HG02610 (cell line): ENCODE measurements at regions not wholly inside any gene's neighbourhood (a gene's known extent, or its start where the extent isn't known, plus 50 kb on each side); places are given as distances from the start of the nearest gene placed in this dataset.

ENCODE experiments used
- ATAC-seq: cut with Tn5 transposase; IDR thresholded peaks from one replicate; pipeline ENCODE4 v1.9.1; 2021; ENCODE audit warnings: mild to moderate bottlenecking, moderate library complexity; ENCODE audit not compliant: unreplicated experiment

DNA sequence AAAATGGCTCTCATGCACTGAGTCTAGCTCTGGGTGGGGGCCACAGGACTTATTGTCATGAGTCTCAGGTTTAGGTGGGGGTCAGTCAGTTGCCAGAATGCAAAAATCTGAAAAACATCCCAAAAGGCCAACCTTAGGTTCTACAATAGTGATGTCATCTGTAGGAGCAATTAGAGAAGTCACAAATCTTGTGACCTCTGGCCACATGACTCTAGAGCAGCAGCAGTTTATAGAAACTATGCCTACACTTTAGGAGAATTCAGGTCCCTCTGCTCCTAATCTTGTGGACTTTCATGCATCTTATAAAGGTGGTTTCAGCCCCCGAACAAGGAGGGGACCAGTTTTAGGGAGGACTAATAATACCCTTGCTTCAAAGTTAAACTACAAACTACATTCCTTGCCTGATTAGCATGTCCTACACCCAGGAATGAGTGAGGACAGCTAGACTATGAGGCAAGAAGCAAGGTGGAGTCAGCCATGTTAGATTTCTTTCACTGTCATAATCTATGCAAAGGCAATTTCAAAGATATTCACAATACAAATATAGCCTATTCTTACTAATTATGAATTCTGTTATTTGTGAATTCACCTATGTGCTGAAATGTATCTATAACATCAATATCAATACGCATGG is 123.5 kb upstream of the ADCY1 start:
- no peak for ATAC-seq

DNA sequence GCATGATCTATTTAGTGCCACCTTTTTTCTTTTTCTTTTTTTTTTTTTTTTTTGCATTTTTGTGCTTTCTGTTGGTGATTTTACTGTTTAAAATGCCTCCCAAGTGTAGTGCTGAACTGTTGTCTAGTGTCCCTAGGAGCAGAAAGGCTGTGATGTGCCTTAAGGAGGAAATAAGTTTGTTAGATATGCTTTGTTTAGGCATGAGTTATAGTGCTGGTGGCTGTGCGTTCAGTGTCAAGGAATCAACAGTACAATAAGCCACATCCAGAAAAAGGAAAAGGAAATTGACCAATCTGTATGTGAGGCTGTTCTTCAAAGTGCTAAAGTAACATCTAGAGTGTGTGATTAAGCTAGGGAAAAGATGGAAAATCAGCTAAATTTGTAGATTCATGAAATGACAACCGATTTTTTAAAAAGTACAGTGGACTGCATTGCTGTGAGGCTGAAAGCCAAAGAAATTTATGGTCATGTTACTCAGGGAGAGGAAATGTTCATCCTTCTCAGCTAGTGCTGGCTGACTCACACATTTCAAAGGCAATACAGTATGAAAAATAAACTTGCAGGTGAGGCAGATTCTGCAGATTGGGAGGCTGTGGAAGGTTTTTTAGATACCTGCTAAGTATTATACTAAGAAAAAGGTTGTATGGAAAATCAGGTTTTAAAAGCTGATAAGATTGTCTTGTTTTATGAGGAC is 122.7 kb upstream of the ADCY1 start:
- ATAC-seq: no peak

DNA sequence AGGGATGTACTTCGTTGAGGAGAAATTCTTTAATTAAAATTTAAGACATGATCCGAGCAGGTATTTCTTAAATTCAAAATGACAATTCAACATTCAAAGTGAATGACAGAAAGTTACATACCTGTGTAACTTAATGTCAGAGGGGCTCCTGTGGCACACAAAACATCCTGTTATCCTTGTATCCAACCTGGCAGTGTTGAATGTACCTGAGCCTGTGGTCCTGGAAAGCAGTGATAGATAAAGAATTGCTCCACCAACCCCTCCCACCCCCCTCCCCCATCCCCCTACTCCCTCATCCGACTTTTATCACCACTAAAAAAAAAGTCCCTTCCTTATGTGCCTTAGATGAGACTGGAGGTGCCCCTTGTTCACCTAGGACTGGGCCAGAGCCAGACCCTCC is 119.4 kb upstream of the ADCY1 start:
- ATAC-seq: no peak

DNA sequence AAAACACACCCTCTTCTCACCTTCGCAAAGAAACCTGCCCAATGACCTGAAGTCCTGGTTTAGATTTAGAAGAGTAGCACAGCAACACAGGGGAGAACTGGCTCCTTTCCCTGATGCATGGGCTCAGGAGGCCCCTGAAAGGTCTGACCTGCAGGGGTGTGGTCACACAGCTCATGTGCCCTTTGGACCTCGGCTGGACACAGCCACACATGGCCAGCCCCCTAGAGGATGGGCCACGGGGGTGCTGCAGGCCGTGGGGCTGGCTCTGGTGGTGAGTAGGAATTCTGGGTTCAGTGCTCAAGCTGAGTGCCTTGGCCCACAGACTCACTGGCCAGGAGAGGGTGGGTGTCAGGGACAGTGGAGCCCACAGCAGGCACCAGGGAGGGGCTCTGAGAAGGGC is 118.5 kb upstream of the ADCY1 start:
- ATAC-seq: no peak

DNA sequence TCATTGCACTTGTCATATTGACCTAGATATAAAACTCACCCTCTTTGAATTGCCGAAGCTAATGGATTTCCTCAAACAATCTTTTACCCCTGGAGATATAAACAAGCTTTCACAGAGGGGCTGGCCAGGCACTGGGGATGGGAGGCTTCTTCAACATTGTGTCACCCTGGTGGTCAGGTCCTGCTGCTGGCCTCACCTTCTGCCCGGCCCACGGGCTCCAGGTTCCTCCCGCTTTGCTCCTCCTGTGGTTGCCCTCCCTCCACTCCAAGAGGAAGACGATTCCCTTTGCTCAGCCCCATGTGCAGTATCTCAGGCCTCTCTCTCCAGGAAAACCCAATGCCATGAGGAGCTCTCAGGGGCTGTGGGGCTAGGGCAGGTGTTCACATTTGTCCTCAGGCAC is 118.1 kb upstream of the ADCY1 start:
- no peak for ATAC-seq

DNA sequence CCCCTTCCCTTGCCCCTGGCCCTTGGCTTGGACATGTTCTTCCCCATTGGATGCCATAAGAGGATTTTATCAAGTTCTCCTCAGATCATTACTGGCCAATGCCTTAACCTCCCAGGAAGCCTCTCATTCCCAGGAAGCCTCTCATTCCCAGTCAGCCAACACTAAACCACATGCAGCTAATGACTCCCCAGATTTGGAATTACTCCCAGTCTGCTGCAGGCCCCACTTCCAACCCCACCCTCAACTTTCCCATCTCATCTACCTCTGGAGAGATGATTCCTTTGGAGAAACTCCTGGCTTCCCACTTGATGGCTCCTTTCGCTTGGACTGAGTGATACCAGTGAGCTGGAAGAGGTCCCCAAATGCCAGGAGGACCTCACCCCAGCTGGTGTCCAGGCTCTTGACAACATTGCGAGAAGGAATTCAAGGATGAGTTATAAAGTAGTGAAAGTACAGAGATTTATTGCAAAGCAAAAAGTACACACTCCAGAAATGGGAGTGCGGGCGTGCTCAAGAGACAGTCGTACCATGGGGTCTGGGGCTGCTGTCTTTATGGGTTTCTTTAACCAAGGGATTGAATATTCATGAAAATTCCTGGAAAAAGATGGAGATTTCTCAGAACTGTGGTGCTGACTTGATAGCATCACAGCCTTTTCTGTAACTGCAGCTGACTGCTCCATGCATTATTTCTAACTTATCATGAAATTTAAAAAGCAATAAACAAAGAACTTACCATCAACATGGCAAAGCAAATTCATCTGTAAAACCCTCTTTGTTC is 117.2 kb upstream of the ADCY1 start:
- no peak for ATAC-seq

DNA sequence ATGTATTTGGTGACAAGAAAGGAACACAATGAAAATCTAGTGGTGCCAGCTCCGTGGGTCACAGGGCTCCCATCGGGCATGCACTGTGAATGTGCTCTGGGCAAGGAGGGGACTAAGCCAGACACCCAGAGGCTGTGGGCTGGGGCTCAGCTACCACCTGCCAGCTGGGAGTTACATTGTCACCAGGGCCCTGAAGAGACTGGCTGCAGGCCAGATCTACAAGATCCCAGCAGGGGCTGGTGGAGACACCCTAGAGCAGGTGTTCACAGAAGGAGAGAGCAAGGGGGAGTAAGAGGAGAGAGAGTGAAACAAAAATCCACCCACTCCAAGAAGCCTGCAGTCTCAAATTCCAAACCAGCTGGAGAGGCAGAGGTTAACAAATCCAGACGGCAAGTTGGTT is 116.6 kb upstream of the ADCY1 start:
- no peak for ATAC-seq

DNA sequence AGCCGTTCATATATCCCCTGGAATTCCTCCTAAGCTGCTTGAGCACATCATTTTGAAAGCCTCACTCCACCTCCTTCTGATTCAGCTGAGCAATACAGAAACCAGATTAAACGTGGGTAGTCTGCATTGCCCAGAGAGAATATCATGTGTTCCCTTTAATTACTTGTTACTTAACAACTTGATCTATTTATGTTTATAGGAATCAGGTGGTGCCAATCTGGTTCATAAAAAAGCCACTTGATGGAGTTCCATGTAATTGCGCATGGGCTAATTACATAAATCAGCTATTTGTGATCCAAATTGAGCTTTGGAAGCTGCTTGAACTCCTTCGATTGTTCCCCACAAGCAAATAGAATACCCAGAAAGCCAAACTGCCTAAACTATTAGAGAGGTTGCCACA is 114.7 kb upstream of the ADCY1 start:
- ATAC-seq: no peak

DNA sequence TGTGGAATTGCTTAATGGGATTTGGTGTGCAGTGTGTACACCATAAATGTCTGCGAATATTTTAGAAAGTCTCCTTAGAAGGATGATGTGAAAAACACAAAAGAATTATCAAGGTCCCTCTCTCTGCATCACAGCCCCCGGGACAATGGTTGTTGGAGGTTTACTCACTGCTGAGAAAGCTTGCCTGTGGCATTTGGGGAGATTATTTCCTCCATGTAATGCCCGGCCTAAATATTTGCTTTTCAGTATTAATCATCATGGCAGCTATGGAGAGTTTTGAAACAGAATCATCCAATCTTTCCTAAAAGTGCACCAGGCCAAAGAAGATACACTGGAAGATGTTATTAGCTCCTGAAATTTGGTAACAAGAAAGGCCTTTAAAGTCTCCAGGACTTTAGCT is 113.8 kb upstream of the ADCY1 start:
- no peak for ATAC-seq

DNA sequence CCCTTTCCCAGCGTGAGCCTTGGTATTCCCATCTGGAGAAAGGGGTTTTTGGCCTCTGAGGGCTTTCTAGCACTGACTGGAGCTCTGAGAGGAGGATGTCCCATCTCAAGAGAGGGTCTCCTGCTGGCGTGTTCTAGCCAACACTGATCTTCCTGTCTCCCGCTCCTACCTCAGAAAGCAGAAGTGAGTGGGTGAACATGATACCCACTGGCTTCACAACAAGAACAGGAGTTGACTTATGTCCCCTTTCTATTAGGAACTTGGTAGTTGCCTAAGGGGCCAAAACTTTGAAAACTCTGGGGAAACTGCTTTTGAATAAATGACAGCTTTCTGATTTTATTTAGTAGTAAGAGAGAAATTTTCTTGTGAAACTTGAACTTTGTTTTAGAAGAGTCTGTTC is 113.1 kb upstream of the ADCY1 start:
- no peak for ATAC-seq

DNA sequence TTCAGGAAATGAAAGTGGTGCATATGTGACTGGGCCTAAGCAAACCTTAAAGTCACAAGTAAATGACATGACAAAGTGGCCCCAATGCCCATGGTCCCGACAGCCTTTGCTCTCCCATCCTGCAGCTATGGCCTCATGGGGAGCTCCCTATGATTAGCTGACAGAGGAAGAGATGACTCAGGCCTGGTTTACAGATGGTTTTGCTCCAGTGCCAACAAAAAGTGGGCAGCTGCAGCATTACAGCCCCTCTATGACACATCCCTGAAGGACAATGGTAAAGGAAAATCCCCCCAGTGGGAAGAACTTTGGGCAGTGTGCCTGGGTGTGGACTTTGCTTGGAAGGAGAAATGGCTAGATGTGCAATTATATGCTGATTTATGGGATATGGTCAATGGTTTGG is 105.1 kb upstream of the ADCY1 start:
- no peak for ATAC-seq

DNA sequence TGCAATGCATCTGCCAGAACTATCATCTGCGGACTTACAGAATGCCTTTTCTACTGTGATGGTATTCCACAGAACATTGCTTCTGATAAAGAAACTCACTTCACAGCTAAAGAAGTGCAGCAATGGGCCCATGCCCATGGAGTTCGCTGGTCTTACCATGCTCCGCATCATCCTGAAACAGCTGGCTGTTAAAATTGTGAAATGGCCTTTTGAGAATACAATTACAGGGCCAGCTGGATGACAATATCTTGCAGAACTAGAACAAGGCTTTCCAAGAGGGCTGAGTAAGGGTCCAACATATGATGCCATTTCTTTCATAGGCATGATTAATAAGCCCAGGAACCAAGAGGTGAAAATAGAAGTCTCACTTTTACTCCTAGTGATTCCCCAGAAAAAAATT is 104.1 kb upstream of the ADCY1 start:
- ATAC-seq: no peak

DNA sequence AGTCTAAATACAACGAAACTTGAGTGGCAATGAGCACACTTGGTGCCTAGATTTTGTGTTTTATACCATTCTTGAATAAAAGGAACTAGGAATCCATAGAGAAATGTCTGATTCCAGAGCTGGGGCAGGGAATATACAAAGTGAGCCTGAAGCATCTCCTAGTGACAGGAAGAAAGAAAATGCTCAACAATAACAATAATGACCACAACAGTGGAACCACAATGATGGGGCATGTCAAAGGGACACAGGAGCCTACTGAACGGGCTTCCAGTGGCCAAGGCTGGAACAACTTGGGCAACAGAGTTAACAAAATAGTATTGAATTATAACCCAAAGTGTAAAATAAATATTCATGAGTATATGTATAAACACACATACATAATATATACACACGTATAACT is 94.4 kb upstream of the ADCY1 start:
- ATAC-seq: no peak

DNA sequence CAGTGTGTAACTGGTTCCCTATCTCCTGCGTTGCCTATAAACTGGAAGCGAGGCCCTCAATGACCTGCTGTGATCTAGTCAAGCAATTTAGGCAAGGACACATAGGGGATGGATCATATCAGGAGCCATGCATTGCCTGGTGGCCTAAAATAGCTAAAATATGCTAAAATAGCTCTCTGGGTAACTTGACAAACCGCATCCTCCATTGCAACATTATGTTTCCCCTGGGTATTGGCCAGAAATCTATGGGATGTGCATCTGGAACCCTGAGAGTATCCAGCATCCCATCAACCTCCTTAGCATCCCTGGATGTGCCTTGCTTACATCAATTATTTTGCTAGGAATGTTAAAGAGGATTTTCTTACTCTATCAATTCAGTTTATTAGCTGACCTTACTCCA is 91.7 kb upstream of the ADCY1 start:
- no peak for ATAC-seq

DNA sequence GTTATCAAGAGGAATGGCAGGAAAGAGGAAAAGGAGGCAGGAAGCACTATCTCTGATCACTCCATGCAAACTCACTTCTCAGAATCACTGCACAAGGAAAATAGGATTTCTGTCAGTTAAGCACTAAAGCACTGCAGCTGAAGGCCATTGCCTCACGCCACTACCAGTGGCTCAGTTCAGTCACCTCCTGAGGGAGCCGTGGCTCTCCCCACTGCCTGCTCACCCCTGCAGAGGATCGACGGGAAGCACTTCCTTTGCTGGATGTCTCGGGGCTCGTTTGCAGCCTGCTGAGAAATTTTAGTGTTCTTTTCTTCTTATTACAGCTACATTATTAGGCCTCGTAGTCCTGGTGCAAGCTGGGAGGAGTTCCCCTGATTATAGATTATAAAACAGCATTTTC is 90.1 kb upstream of the ADCY1 start:
- ATAC-seq: no peak

DNA sequence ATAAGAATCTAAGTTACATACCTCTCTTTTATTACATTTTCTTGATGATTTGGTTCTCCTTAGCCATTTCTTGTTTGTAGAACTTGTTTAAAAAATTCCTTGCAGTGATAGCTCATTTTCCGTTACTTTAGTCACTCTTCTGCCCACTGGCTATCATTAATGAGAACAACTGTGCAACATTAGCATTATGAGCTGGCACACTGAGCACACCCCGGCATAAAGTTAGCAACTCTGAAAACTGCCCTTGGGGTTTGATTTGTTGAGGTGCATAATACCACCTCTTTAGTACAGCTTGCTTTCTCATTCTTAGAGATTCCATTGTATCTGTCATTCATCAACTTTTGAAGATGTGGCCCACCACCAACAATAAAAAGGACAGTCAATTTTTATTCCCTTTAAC is 87.6 kb upstream of the ADCY1 start:
- no peak for ATAC-seq

DNA sequence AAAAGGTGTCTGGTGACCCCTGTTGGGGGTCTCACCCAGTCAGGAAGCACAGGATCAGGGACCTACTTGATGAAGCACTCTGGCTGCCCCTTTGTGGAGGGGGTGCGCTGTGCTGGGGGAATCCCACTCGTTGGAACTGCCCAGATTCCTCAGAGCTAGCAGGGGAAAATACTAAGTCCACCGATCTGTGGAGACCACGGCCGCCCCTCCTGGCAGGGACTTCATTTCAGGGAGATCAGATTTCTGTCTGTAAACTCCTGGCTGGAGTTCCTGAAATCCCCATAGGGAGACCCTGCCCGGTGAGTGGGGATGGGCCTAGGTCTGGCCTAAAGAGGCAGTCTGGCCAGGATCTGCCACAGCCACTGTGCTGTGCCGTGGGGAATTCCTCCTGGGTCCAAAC is 79.3 kb upstream of the ADCY1 start:
- ATAC-seq: no peak

DNA sequence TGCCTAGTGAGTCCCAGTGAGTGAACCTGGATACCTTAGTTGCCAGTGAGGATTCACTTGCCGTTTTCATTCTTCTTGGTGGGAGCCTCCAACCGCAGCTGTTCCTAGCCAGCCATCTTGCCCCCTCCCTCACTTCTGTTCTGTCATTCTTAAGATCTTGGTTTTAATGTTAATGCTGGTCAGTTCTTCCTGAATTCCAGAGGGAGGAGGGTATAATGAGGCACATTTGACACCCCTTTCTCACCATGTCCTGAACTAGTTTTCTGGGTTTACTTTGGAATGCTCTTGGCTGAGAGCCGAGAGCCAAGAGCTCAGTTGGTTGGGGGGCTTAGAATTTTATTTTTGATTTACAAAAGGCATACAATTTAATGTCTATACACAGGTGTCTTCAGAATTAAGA is 78.5 kb upstream of the ADCY1 start:
- ATAC-seq: no peak

DNA sequence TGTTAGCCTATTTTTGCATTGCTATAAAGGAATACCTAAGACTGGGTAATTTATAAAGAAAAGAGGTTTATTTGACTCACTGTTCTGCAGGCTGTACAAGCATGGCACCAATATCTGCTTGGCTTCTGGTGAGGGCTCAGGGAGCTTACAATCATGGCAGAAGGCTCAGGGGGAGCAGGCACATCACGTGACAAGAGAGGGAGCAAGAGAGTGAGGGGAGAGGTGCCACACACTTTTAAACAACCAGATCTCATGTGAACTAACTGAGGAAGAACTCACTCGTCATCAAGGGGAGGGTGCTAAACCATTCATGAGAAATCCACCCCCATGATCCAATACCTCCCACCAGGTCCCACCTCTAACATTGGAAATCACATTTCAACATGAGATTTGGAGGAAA is 73.9 kb upstream of the ADCY1 start:
- ATAC-seq: no peak

DNA sequence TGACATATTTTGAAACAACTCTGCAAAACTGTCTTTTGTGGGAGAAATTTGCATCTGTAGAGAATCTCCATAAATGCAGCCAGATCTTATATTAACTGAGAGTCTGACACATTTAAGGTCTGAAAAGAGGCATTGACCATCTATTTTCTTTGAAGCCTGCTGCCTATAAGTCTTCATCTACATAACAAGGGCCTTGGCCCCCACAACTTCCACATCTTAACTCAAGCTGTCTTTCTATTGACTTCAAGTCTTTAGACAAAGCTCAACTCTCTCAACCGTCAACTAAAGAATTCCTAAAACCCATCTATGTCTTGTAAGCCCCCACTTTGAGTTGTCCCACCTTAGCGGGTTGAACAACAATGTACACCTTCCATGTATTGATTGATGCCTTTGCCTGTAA is 72.4 kb upstream of the ADCY1 start:
- no peak for ATAC-seq

DNA sequence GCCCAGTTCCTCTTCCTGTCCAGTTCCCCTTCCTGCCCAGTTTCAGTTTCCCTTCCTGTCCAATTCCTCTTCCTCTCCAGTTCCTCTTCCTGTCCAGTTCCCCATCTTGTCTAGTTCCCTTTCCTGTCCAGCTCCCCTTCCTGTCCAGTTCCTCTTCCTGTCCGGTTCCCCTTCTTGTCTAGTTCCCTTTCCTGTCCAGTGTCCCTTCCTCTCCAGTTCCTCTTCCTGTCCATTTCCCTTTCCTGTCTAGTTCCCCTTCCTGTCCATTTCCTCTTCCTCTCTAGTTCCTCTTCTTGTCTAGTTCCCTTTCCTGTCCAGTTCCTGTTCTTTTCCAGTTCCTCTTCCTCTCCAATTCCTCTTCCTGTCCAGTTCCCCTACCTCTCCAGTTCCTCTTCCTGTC is 68.1 kb upstream of the ADCY1 start:
- ATAC-seq: no peak

DNA sequence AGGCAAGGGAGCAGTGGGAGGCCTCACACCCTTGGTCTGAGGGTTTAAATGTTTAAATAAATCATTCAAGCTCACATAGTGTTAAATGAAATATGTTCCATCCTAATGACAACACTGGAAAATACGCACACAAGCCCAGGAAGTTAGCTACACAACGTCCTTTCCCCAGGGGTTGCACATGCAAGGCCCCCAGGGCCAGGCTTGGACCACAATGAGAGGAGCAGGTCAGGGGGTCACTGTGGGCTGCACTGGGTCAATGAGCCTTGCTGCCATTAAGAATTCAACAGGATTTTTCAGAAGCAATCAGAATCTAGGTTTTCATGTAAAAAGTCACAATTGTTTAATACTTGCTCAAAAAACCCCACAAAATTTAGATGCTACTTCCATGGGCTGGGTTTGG is 64.9 kb upstream of the ADCY1 start:
- no peak for ATAC-seq
